Effector memory CD8-positive, alpha-beta T cell (primary cell): ENCODE measurements at regions not wholly inside any gene's neighbourhood (a gene's known extent, or its start where the extent isn't known, plus 50 kb on each side); places are given as distances from the start of the nearest gene placed in this dataset.
"Not testable (repeated sequence)": the region's sequence is repeated elsewhere in the genome, so short reads cannot be mapped to it uniquely, and the experiment has no call there.

Experiments
- ATAC-seq: fragments of 150-1000 bp; cut with Tn5 transposase; replicated peaks from 2 replicates; pipeline ENCODE4 v1.10.0; 2021; ENCODE audit warnings: mild to moderate bottlenecking, moderate library complexity
- DNase-seq, 3 experiments: peaks; one replicate each; pipeline ENCODE4 v3.0.0; 2021
- H3K27ac Mint-ChIP-seq, 2 donors: one replicate each; pipeline ENCODE4 v1.8.0; 2022; ENCODE audit warnings: mild to moderate bottlenecking in 2 of 2, mixed read lengths in 2 of 2, moderate library complexity in 2 of 2
- H3K27me3 Mint-ChIP-seq, 2 donors: one replicate each; pipeline ENCODE4 v1.8.0; 2022; ENCODE audit warnings: mixed read lengths in 2 of 2
- H3K36me3 Mint-ChIP-seq: one replicate; pipeline ENCODE4 v1.8.0; 2022; ENCODE audit warnings: mild to moderate bottlenecking, moderate library complexity, mixed read lengths; ENCODE audit not compliant: insufficient read depth
- H3K4me1 Mint-ChIP-seq, 2 donors: one replicate each; pipeline ENCODE4 v1.8.0; 2022; ENCODE audit warnings: low read depth in 2 of 2, mixed read lengths in 2 of 2
- H3K4me3 Mint-ChIP-seq, 2 donors: one replicate each; pipeline ENCODE4 v1.8.0; 2022; ENCODE audit warnings: mild to moderate bottlenecking in 2 of 2, mixed read lengths in 2 of 2, moderate library complexity in 2 of 2
- H3K9me3 Mint-ChIP-seq, 2 donors: one replicate each; pipeline ENCODE4 v1.8.0; 2022; ENCODE audit warnings: mixed read lengths in 2 of 2

- ATAC-seq (no peak), DNase-seq (no peak)
- no peak overlapping the region for H3K4me3 Mint-ChIP-seq
- H3K4me1 Mint-ChIP-seq = no peaks in the 10 kb centered on the region
- H3K9me3 Mint-ChIP-seq = no peaks in the 10 kb centered on the region
- no peak overlapping the region for H3K27ac Mint-ChIP-seq
- H3K27me3 Mint-ChIP-seq = peaks cover 23 to 41% of the 10 kb centered on the region in 2 donors
- H3K36me3 Mint-ChIP-seq = no peaks in the 10 kb centered on the region
Observed at GRCh38 chr1:100643471-100644196, 75.9 kb upstream of the VCAM1 start.

GRCh38 chr1:100646001-100646400, 73.5 kb upstream of the VCAM1 start:
- Mint-ChIP-seq H3K9me3 (peaks cover 4 to 7% of the 10 kb centered on the region in 2 donors), H3K27me3 (peaks cover 32 to 37% of the 10 kb centered on the region in 2 donors), H3K27ac (no peak overlapping the region), H3K36me3 (no peaks in the 10 kb centered on the region), H3K4me1 (no peaks in the 10 kb centered on the region), H3K4me3 (no peak overlapping the region)
- ATAC-seq (no peak), DNase-seq (no peak)

- Mint-ChIP-seq H3K36me3 (no peaks in the 10 kb centered on the region), H3K4me1 (no peaks in the 10 kb centered on the region), H3K27ac (no peak overlapping the region), H3K9me3 (peaks cover 4 to 7% of the 10 kb centered on the region in 2 donors), H3K27me3 (peaks cover 31 to 32% of the 10 kb centered on the region in 2 donors), H3K4me3 (no peak overlapping the region)
- ATAC-seq (no peak), DNase-seq (no peak)
Observed at GRCh38 chr1:100649146-100649545, 70.4 kb upstream of the VCAM1 start.

- Mint-ChIP-seq H3K27me3 (no peaks in the 10 kb centered on the region), H3K4me3 (no peak overlapping the region), H3K9me3 (no peaks in the 10 kb centered on the region), H3K4me1 (no peaks in the 10 kb centered on the region), H3K36me3 (no peaks in the 10 kb centered on the region), H3K27ac (no peak overlapping the region)
- ATAC-seq (no peak), DNase-seq (no peak)
Observed at GRCh38 chr1:100657876-100658715, 61.4 kb upstream of the VCAM1 start.

- H3K4me1 Mint-ChIP-seq = no peaks in the 10 kb centered on the region
- H3K27ac Mint-ChIP-seq = no peak overlapping the region
- no peak for DNase-seq
- no peaks in the 10 kb centered on the region for H3K27me3 Mint-ChIP-seq
- ATAC-seq = no peak
- H3K36me3 Mint-ChIP-seq = no peaks in the 10 kb centered on the region
- no peak overlapping the region for H3K4me3 Mint-ChIP-seq
- H3K9me3 Mint-ChIP-seq = no peaks in the 10 kb centered on the region
Observed at GRCh38 chr1:100658716-100659026, 60.9 kb upstream of the VCAM1 start.

GRCh38 chr1:100661176-100661575, 58.4 kb upstream of the VCAM1 start:
- no peaks in the 10 kb centered on the region for H3K4me1 Mint-ChIP-seq
- H3K9me3 Mint-ChIP-seq = no peaks in the 10 kb centered on the region
- no peak overlapping the region for H3K27ac Mint-ChIP-seq

GRCh38 chr1:100668494-100668893, 51.0 kb upstream of the VCAM1 start:
- DNase-seq, H3K36me3 Mint-ChIP-seq, ATAC-seq: not testable (repeated sequence)

More at GRCh38 chr1:100661176-100661575, 58.4 kb upstream of the VCAM1 start:
- Mint-ChIP-seq H3K36me3 (no peaks in the 10 kb centered on the region), H3K27me3 (peaks cover 0 to 2% of the 10 kb centered on the region in 2 donors), H3K4me3 (no peak overlapping the region)
- ATAC-seq = no peak
- no peak for DNase-seq

More at GRCh38 chr1:100668494-100668893, 51.0 kb upstream of the VCAM1 start:
- H3K9me3 Mint-ChIP-seq, H3K4me1 Mint-ChIP-seq, H3K27ac Mint-ChIP-seq, H3K4me3 Mint-ChIP-seq: not testable (repeated sequence)
- H3K27me3 Mint-ChIP-seq = peaks cover 14 to 26% of the 10 kb centered on the region in 2 donors
